Putamen (tissue), 1 donor: ENCODE measurements at regions not wholly inside any gene's neighbourhood (a gene's known extent, or its start where the extent isn't known, plus 50 kb on each side); places are given as distances from the start of the nearest gene placed in this dataset.
A peak's percentile ranks its signal among the peaks of the same experiment; 100 is the strongest.

Experiments used
- DNase-seq: peaks from one replicate; pipeline ENCODE4 v3.0.0-alpha.2; 2016; ENCODE audit warnings: low spot score

GRCh38 chr2:46850742-46851141 is 64.9 kb downstream of the MCFD2 start:
- no peak for DNase-seq

GRCh38 chr2:46849721-46850556 is 65.7 kb downstream of the MCFD2 start:
- DNase-seq, result no peak

DNA sequence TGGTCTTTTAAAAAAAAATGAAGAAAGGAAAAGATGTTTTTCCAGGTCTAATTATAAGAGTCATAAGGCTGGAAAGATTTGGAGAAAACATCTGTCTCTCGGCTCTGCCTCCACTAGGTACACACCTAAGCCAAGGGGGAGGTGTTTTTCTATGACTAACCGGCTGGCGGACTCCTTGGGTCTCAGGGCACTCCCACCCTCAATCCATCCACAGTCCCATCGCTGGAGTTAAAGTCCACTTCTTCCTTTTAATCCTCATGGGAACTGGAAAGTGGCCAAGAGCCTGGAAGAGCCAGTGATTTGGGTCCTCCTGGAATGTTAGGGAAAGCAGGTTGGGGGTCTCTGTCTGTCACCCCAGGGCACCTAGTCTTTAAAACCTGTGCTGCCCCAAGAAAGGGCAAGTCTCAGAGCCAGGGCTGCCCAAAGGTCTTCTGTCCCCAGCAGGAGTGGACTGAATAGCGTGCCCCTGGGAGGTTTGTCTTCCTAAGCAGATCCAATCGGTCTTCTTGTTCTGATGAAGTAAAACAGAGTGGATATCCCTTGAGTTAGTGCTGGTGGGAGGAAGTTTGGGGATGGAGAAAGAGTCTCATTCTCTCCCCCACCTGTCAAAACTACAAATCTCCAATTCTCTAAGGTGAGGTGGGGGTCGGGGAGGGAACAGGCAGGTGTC is 66.4 kb downstream of the MCFD2 start:
- DNase-seq, result no peak

- DNase-seq, result no peak
Observed at GRCh38 chr2:46848447-46848846, 67.2 kb downstream of the MCFD2 start.

DNA sequence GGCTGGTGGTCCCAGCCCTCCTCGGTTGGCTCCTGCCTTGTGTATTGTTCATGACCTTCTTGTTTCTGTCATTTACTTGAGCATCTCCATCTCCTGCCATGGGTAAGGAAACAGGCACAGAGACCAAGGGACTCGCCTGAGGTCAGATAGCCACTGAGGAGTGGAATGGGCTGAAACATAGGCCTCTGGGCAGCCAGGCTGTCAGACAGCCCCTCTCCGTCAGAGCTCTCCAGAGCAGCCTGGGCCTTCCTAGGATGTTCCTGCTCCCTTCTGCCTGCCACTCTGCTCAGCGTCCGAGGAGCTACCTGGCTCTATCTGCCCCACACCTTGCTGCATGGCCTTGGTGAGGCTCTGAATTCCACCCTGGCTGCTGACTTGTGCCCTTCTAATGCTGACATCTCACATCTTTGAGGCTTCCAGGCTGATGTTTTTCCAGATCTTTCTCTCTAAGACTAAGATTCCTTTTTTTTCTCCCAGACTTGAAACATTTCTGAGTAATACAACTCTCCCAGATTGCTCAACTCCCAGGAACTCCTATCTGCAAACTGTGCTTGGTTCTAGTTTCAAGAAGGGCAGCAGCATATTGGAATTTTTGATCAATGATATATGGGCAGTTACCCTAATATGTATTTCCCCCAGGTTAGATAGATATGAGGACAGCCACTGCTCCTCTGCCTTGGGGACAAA is 67.7 kb downstream of the MCFD2 start:
- DNase-seq, result no peak

- peak; percentile 20 for DNase-seq
Observed at GRCh38 chr2:46847185-46847710, 68.4 kb downstream of the MCFD2 start.

- no peak for DNase-seq
Observed at GRCh38 chr2:46846536-46846935, 69.1 kb downstream of the MCFD2 start.

- DNase-seq, result no peak
Observed at GRCh38 chr2:46845542-46846486, 69.8 kb downstream of the MCFD2 start.

GRCh38 chr2:46844443-46844842 is 71.2 kb downstream of the MCFD2 start:
- DNase-seq, result no peak

DNA sequence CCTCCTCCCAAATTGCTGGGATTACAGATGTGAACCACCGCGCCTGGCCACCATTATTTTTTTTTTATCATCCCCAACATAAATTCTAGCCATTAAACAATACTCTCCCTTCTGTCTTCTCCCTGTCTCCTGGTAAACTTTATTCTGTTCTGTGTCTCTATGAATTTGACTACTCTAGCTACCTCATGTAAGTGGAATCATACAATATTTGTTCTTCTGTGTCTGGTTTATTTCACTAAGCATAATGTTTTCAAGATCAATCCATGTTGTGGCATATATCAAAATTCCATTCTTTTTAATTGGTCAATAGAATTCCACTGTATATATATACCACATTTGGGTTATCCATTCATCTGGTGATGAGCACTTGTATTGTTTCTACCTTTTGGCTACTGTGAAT is 71.6 kb downstream of the MCFD2 start:
- DNase-seq, result no peak

GRCh38 chr2:46843316-46843715 is 72.3 kb downstream of the MCFD2 start:
- DNase-seq, result no peak

DNA sequence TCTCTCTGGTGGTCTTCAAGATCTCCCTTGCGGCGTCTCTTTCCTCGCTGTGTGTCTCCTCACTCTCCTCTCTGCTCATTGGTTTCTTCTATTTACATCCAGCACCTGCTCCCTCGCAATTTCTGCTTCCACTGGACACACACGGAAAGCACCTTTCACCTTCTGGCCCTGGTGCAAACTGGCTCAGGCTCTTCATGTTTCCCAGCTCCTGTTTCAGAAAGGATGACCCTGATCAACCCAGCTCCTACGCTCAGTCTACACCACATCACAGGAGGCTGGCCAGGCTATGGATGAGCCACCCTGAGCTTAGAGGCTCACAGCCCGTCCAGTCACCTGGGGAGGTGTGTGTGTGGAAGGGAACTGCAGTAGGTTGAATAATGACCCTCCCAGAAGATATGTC is 72.7 kb downstream of the MCFD2 start:
- DNase-seq, result no peak

GRCh38 chr2:46841621-46842020 is 74.0 kb downstream of the MCFD2 start:
- DNase-seq, result no peak

GRCh38 chr2:46839045-46839444 is 76.6 kb downstream of the MCFD2 start:
- no peak for DNase-seq

GRCh38 chr2:46837704-46838103 is 77.9 kb downstream of the MCFD2 start:
- DNase-seq, result no peak

DNA sequence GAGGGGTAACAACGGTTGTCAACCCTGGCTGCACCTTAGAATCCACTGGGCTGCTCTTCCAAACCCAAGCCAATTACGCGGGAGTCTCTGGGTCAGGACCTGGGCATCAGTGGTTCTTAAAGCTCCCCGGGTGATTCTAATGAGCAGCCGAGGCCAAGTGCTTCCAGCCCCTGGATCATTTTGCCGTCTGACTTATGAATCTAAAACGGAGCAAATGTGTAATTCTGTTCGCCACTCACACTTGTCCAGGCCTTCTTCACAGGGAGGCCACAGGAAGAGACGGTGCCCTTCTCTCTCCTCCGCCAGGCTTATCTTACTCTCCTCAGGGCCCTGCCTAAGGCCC is 78.5 kb downstream of the MCFD2 start:
- DNase-seq, result no peak

- DNase-seq, result peak; percentile 27
Observed at GRCh38 chr2:46836295-46837111, 79.1 kb downstream of the MCFD2 start.

- DNase-seq, result no peak
Observed at GRCh38 chr2:46835520-46835919, 80.1 kb downstream of the MCFD2 start.

DNA sequence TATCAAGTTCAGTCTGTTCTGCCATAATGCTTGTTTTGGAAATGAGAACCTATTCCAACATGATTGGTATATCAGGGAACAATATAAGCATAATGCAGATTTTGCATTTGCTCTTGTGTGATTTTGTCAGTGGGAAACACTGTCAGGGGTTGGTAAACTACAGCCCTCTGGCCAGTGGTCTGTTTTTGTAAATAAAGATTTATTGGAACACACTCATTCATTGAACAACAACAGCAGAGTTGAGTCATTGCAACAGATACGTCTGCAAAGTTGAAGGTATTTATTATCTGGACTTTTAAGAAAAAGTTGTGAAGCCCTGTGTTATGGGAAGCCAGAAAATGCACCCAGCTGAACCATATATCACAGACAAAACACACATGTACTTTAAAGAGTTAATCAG is 83.1 kb downstream of the MCFD2 start:
- DNase-seq, result no peak

GRCh38 chr2:46831869-46832265 is 83.7 kb downstream of the MCFD2 start:
- no peak for DNase-seq
